SJSA1 (cell line): ENCODE measurements at regions not wholly inside any gene's neighbourhood (a gene's known extent, or its start where the extent isn't known, plus 50 kb on each side); places are given as distances from the start of the nearest gene placed in this dataset.
A peak's percentile ranks its signal among the peaks of the same experiment; 100 is the strongest.

ENCODE experiments used
- DNase-seq, 2 experiments: peaks; one replicate each; pipeline ENCODE4 v3.0.0-alpha.2; 2015 to 2020; ENCODE audit warnings: low spot score in 2 of 2, low read depth in 1 of 2
- H3K27ac ChIP-seq: fragments of 250-450 bp; sonication (Bioruptor Pico); 2 replicates; pipeline ENCODE4 v1.5.1; 2020; ENCODE audit warnings: mild to moderate bottlenecking, moderate library complexity
- H3K27me3 ChIP-seq: fragments of 250-450 bp; sonication (Bioruptor Pico); replicated peaks from 2 replicates; pipeline ENCODE4 v1.5.1; 2020; ENCODE audit warnings: mild to moderate bottlenecking, moderate library complexity
- H3K36me3 ChIP-seq: fragments of 250-450 bp; sonication (Bioruptor Pico); 2 replicates; pipeline ENCODE4 v1.5.1; 2020; ENCODE audit warnings: mild to moderate bottlenecking
- H3K4me1 ChIP-seq: fragments of 250-450 bp; sonication (Bioruptor Pico); replicated peaks from 2 replicates; pipeline ENCODE4 v1.6.1; 2021; ENCODE audit warnings: mild to moderate bottlenecking
- H3K4me3 ChIP-seq: fragments of 250-450 bp; sonication (Bioruptor Pico); 2 replicates; pipeline ENCODE4 v1.5.1; 2020; ENCODE audit warnings: mild to moderate bottlenecking
- H3K9me3 ChIP-seq: fragments of 250-450 bp; sonication (Bioruptor Pico); replicated peaks from 2 replicates; pipeline ENCODE4 v1.5.1; 2020; ENCODE audit warnings: mild to moderate bottlenecking

GRCh38 chr2:234146087-234146826 lies 95.8 kb downstream of the SPP2 start:
- Histone ChIP-seq H3K27me3 (no peaks in the 10 kb centered on the region), H3K9me3 (peaks cover 9% of the 10 kb centered on the region), H3K4me1 (peaks cover 30% of the 10 kb centered on the region), H3K27ac (peak overlapping the region; percentile 65), H3K36me3 (no peaks in the 10 kb centered on the region), H3K4me3 (no peak overlapping the region)
- DNase-seq = peak; percentile 59 to 66

GRCh38 chr2:234145511-234145910 lies 95.0 kb downstream of the SPP2 start:
- H3K27ac ChIP-seq = no peak overlapping the region
- no peak for DNase-seq
- H3K9me3 ChIP-seq = peaks cover 13% of the 10 kb centered on the region
- no peak overlapping the region for H3K4me3 ChIP-seq
- no peaks in the 10 kb centered on the region for H3K27me3 ChIP-seq
- no peaks in the 10 kb centered on the region for H3K36me3 ChIP-seq
- peaks cover 30% of the 10 kb centered on the region for H3K4me1 ChIP-seq

GRCh38 chr2:234145057-234145456 lies 94.6 kb downstream of the SPP2 start:
- Histone ChIP-seq H3K27me3 (no peaks in the 10 kb centered on the region), H3K36me3 (no peaks in the 10 kb centered on the region), H3K4me3 (no peak overlapping the region), H3K27ac (no peak overlapping the region), H3K9me3 (peaks cover 15% of the 10 kb centered on the region), H3K4me1 (peaks cover 30% of the 10 kb centered on the region)
- no peak for DNase-seq

GRCh38 chr2:234143896-234144295 lies 93.4 kb downstream of the SPP2 start:
- H3K27ac ChIP-seq = no peak overlapping the region
- H3K9me3 ChIP-seq = peaks cover 15% of the 10 kb centered on the region
- H3K4me1 ChIP-seq = peaks cover 30% of the 10 kb centered on the region
- no peaks in the 10 kb centered on the region for H3K27me3 ChIP-seq
- no peak overlapping the region for H3K4me3 ChIP-seq
- no peak for DNase-seq
- H3K36me3 ChIP-seq = no peaks in the 10 kb centered on the region

- Histone ChIP-seq H3K36me3 (no peaks in the 10 kb centered on the region), H3K4me3 (no peak overlapping the region), H3K27ac (peak overlapping the region; percentile 41; the same call in 1 of the 2 replicates), H3K9me3 (peaks cover 15% of the 10 kb centered on the region), H3K4me1 (peaks cover 35% of the 10 kb centered on the region), H3K27me3 (no peaks in the 10 kb centered on the region)
- peak; percentile 58 to 69 for DNase-seq
These were observed 92.0 kb downstream of the SPP2 start for GRCh38 chr2:234142530-234142929.

- Histone ChIP-seq H3K27me3 (no peaks in the 10 kb centered on the region), H3K36me3 (no peaks in the 10 kb centered on the region), H3K27ac (no peak overlapping the region), H3K4me3 (no peak overlapping the region), H3K4me1 (peaks cover 42% of the 10 kb centered on the region), H3K9me3 (peaks cover 15% of the 10 kb centered on the region)
- no peak for DNase-seq
These were observed 89.3 kb downstream of the SPP2 start for GRCh38 chr2:234139755-234140154.

GRCh38 chr2:234138836-234139235 lies 88.3 kb downstream of the SPP2 start:
- Histone ChIP-seq H3K4me1 (peaks cover 42% of the 10 kb centered on the region), H3K4me3 (no peak overlapping the region), H3K27ac (no peak overlapping the region), H3K27me3 (no peaks in the 10 kb centered on the region), H3K36me3 (no peaks in the 10 kb centered on the region), H3K9me3 (peaks cover 15% of the 10 kb centered on the region)
- no peak for DNase-seq

GRCh38 chr2:234137400-234138014 lies 87.0 kb downstream of the SPP2 start:
- Histone ChIP-seq H3K36me3 (no peaks in the 10 kb centered on the region), H3K27ac (peak overlapping the region; percentile 68), H3K9me3 (peaks cover 15% of the 10 kb centered on the region), H3K4me1 (peaks cover 46% of the 10 kb centered on the region), H3K27me3 (no peaks in the 10 kb centered on the region), H3K4me3 (no peak overlapping the region)
- DNase-seq = peak; percentile 61 to 91

GRCh38 chr2:234136461-234136860 lies 86.0 kb downstream of the SPP2 start:
- H3K36me3 ChIP-seq = no peaks in the 10 kb centered on the region
- peaks cover 6% of the 10 kb centered on the region; the same call in 1 of the 2 replicates for H3K9me3 ChIP-seq
- H3K27me3 ChIP-seq = no peaks in the 10 kb centered on the region
- H3K4me3 ChIP-seq = no peak overlapping the region
- peaks cover 41% of the 10 kb centered on the region for H3K4me1 ChIP-seq
- H3K27ac ChIP-seq = peak overlapping the region; percentile 68
- DNase-seq = peak in 1 of 2 experiments; percentile 31

- Histone ChIP-seq H3K27me3 (no peaks in the 10 kb centered on the region), H3K4me3 (no peak overlapping the region), H3K9me3 (0 out of 2 replicates have a peak, but pooled peaks cover 4% of the 10 kb centered on the region), H3K4me1 (peaks cover 41% of the 10 kb centered on the region), H3K36me3 (no peaks in the 10 kb centered on the region), H3K27ac (peak overlapping the region; percentile 8; the same call in 1 of the 2 replicates)
- DNase-seq = peak; percentile 77 to 89
These were observed 85.3 kb downstream of the SPP2 start for GRCh38 chr2:234135750-234136221.

GRCh38 chr2:234134496-234134895 lies 84.0 kb downstream of the SPP2 start:
- Histone ChIP-seq H3K4me3 (no peak overlapping the region), H3K9me3 (no peaks in the 10 kb centered on the region), H3K4me1 (peaks cover 41% of the 10 kb centered on the region), H3K36me3 (no peaks in the 10 kb centered on the region), H3K27ac (no peak overlapping the region), H3K27me3 (no peaks in the 10 kb centered on the region)
- no peak for DNase-seq

- H3K9me3 ChIP-seq = no peaks in the 10 kb centered on the region
- H3K27me3 ChIP-seq = no peaks in the 10 kb centered on the region
- H3K27ac ChIP-seq = no peak overlapping the region
- H3K36me3 ChIP-seq = no peaks in the 10 kb centered on the region
- no peak overlapping the region for H3K4me3 ChIP-seq
- H3K4me1 ChIP-seq = peaks cover 39% of the 10 kb centered on the region
- peak in 1 of 2 experiments; percentile 39 for DNase-seq
These were observed 82.5 kb downstream of the SPP2 start for GRCh38 chr2:234133004-234133403.

- Histone ChIP-seq H3K9me3 (no peaks in the 10 kb centered on the region), H3K36me3 (no peaks in the 10 kb centered on the region), H3K27me3 (no peaks in the 10 kb centered on the region), H3K27ac (no peak overlapping the region), H3K4me3 (no peak overlapping the region), H3K4me1 (peaks cover 18% of the 10 kb centered on the region)
- DNase-seq = no peak
These were observed 80.3 kb downstream of the SPP2 start for GRCh38 chr2:234130777-234131181.

- H3K4me1 ChIP-seq = peaks cover 10% of the 10 kb centered on the region
- no peaks in the 10 kb centered on the region for H3K36me3 ChIP-seq
- H3K27me3 ChIP-seq = no peaks in the 10 kb centered on the region
- DNase-seq = no peak
- H3K9me3 ChIP-seq = no peaks in the 10 kb centered on the region
- no peak overlapping the region for H3K4me3 ChIP-seq
- H3K27ac ChIP-seq = no peak overlapping the region
These were observed 78.1 kb downstream of the SPP2 start for GRCh38 chr2:234128606-234129005.
